GM19324 (cell line): ENCODE measurements at regions not wholly inside any gene's neighbourhood (a gene's known extent, or its start where the extent isn't known, plus 50 kb on each side); places are given as distances from the start of the nearest gene placed in this dataset.

Source experiments
- ATAC-seq: cut with Tn5 transposase; IDR thresholded peaks from one replicate; pipeline ENCODE4 v1.9.1; 2021; ENCODE audit warnings: mild to moderate bottlenecking, moderate library complexity; ENCODE audit not compliant: unreplicated experiment, low FRiP score

- ATAC-seq = no peak
These were observed 196.1 kb downstream of the TRIM27 start for GRCh38 chr6:28727559-28728211.

- ATAC-seq = no peak
These were observed 194.0 kb downstream of the TRIM27 start for GRCh38 chr6:28729501-28730402.

- ATAC-seq = no peak
These were observed 191.7 kb downstream of the TRIM27 start for GRCh38 chr6:28732052-28732451.

- no peak for ATAC-seq
These were observed 189.3 kb downstream of the TRIM27 start for GRCh38 chr6:28734443-28734959.

- ATAC-seq = no peak
These were observed 187.7 kb downstream of the TRIM27 start for GRCh38 chr6:28736121-28736520.

- ATAC-seq = no peak
These were observed 185.9 kb downstream of the TRIM27 start for GRCh38 chr6:28737750-28738395.

- no peak for ATAC-seq
These were observed 185.4 kb downstream of the TRIM27 start for GRCh38 chr6:28738396-28738765.

- ATAC-seq = no peak
These were observed 182.4 kb downstream of the TRIM27 start for GRCh38 chr6:28741363-28741762.

- no peak for ATAC-seq
These were observed 181.0 kb downstream of the TRIM27 start for GRCh38 chr6:28742668-28743270.

- no peak for ATAC-seq
These were observed 180.5 kb downstream of the TRIM27 start for GRCh38 chr6:28743271-28743789.

- no peak for ATAC-seq
These were observed 176.6 kb downstream of the TRIM27 start for GRCh38 chr6:28747083-28747630.

GRCh38 chr6:28747631-28748157, 176.1 kb downstream of the TRIM27 start:
- ATAC-seq = no peak

GRCh38 chr6:28748192-28748591, 175.6 kb downstream of the TRIM27 start:
- ATAC-seq = no peak

GRCh38 chr6:28750926-28751458, 172.8 kb downstream of the TRIM27 start:
- ATAC-seq = no peak

- no peak for ATAC-seq
These were observed 172.3 kb downstream of the TRIM27 start for GRCh38 chr6:28751514-28751913.

- no peak for ATAC-seq
These were observed 171.8 kb downstream of the TRIM27 start for GRCh38 chr6:28751963-28752350.

GRCh38 chr6:28757429-28758045, 166.2 kb downstream of the TRIM27 start:
- ATAC-seq = no peak

GRCh38 chr6:28758046-28758817, 165.6 kb downstream of the TRIM27 start:
- no peak for ATAC-seq

- ATAC-seq = no peak
These were observed 165.0 kb downstream of the TRIM27 start for GRCh38 chr6:28758818-28759235.
